Medulla oblongata (tissue), 1 donor: ENCODE measurements at regions not wholly inside any gene's neighbourhood (a gene's known extent, or its start where the extent isn't known, plus 50 kb on each side); places are given as distances from the start of the nearest gene placed in this dataset.

Experiments used
- DNase-seq: peaks from one replicate; pipeline ENCODE4 v3.0.0-alpha.2; 2015; ENCODE audit errors: extremely low spot score

- DNase-seq = no peak
Observed at GRCh38 chr14:62378057-62378456, 615.8 kb downstream of the SNAPC1 start.

- DNase-seq = no peak
Observed at GRCh38 chr14:62381311-62382070, 619.3 kb downstream of the SNAPC1 start.

GRCh38 chr14:62409169-62409568 lies 636.1 kb downstream of the KCNH5 start:
- DNase-seq = no peak

GRCh38 chr14:62409626-62410300 lies 635.5 kb downstream of the KCNH5 start:
- DNase-seq = no peak

- DNase-seq = no peak
Observed at GRCh38 chr14:62420847-62421246, 624.4 kb downstream of the KCNH5 start.

- no peak for DNase-seq
Observed at GRCh38 chr14:62428429-62429203, 616.6 kb downstream of the KCNH5 start.

GRCh38 chr14:62429683-62430082 lies 615.6 kb downstream of the KCNH5 start:
- no peak for DNase-seq

- no peak for DNase-seq
Observed at GRCh38 chr14:62431496-62431895, 613.8 kb downstream of the KCNH5 start.

GRCh38 chr14:62432955-62433354 lies 612.3 kb downstream of the KCNH5 start:
- no peak for DNase-seq

- no peak for DNase-seq
Observed at GRCh38 chr14:62436261-62436660, 609.0 kb downstream of the KCNH5 start.

- no peak for DNase-seq
Observed at GRCh38 chr14:62439210-62439609, 606.0 kb downstream of the KCNH5 start.

GRCh38 chr14:62443796-62444195 lies 601.5 kb downstream of the KCNH5 start:
- DNase-seq = no peak

- no peak for DNase-seq
Observed at GRCh38 chr14:62445570-62445969, 599.7 kb downstream of the KCNH5 start.

- DNase-seq = no peak
Observed at GRCh38 chr14:62451221-62451620, 594.0 kb downstream of the KCNH5 start.

- no peak for DNase-seq
Observed at GRCh38 chr14:62453226-62453625, 592.0 kb downstream of the KCNH5 start.

- DNase-seq = no peak
Observed at GRCh38 chr14:62455446-62455845, 589.8 kb downstream of the KCNH5 start.

- no peak for DNase-seq
Observed at GRCh38 chr14:62462988-62463387, 582.3 kb downstream of the KCNH5 start.

GRCh38 chr14:62468946-62469345 lies 576.3 kb downstream of the KCNH5 start:
- no peak for DNase-seq

GRCh38 chr14:62470935-62471334 lies 574.3 kb downstream of the KCNH5 start:
- no peak for DNase-seq

- DNase-seq = no peak
Observed at GRCh38 chr14:62491146-62491545, 554.1 kb downstream of the KCNH5 start.

GRCh38 chr14:62497708-62498107 lies 547.5 kb downstream of the KCNH5 start:
- no peak for DNase-seq

GRCh38 chr14:62501021-62501750 lies 544.1 kb downstream of the KCNH5 start:
- DNase-seq = no peak
